OCI-LY7 (cell line): ENCODE measurements at regions not wholly inside any gene's neighbourhood (a gene's known extent, or its start where the extent isn't known, plus 50 kb on each side); places are given as distances from the start of the nearest gene placed in this dataset.

Experiments
- BruUV-seq: library from RNA; stranded (reverse); fragments of 400-500 nt; replicated peaks from 2 replicates; lab custom pipeline; 2021; lab: Mats Ljungman, UMichigan
- CTCF ChIA-PET: fragments of 300-600 bp; sonication (Branson Sonifier 250); formaldehyde crosslinking; loops from one replicate; lab custom pipeline; 2022; ENCODE audit warnings: antibody characterized with exemption; ENCODE audit not compliant: unreplicated experiment; lab: Charles Lee
- POLR2A ChIA-PET: fragments of 300-600 bp; sonication (Branson Sonifier 250); formaldehyde crosslinking; loops from one replicate; lab custom pipeline; 2022; ENCODE audit warnings: antibody characterized with exemption; lab: Charles Lee
- DNase-seq: peaks from one replicate; pipeline ENCODE4 v3.0.0-alpha.2; 2015; ENCODE audit warnings: low spot score
- H2AFZ ChIP-seq: fragments of 200-600 bp; sonication (generic), shearing (Covaris generic); 2 replicates; pipeline ENCODE4 v1.6.1; 2014; ENCODE audit warnings: mild to moderate bottlenecking, antibody characterized with exemption, low read length, moderate library complexity
- H3K27ac ChIP-seq: fragments of 200-600 bp; sonication (generic); 2 replicates; pipeline ENCODE4 v1.5.1; 2014; ENCODE audit warnings: mixed run types, low read depth, mild to moderate bottlenecking, moderate library complexity, low read length, inconsistent platforms; ENCODE audit not compliant: poor library complexity, severe bottlenecking
- H3K36me3 ChIP-seq: fragments of 200-600 bp; sonication (generic); 2 replicates; pipeline ENCODE4 v1.6.1; 2014; ENCODE audit warnings: mild to moderate bottlenecking, antibody characterized with exemption, low read length, moderate library complexity, mixed read lengths; ENCODE audit not compliant: insufficient read depth
- H3K4me1 ChIP-seq: fragments of 200-600 bp; sonication (generic); 2 replicates; pipeline ENCODE4 v1.5.1; 2014; ENCODE audit warnings: mild to moderate bottlenecking, low read length; ENCODE audit not compliant: insufficient read depth, poor library complexity, severe bottlenecking
- H3K4me2 ChIP-seq: fragments of 200-600 bp; sonication (generic); 2 replicates; pipeline ENCODE4 v1.6.1; 2014; ENCODE audit warnings: mild to moderate bottlenecking, low read length
- H3K4me3 ChIP-seq: fragments of 200-600 bp; sonication (generic); 2 replicates; pipeline ENCODE4 v1.5.1; 2014; ENCODE audit warnings: mild to moderate bottlenecking, low read depth, low read length; ENCODE audit not compliant: poor library complexity, severe bottlenecking
- H3K79me2 ChIP-seq: fragments of 200-600 bp; sonication (generic); 2 replicates; pipeline ENCODE4 v1.6.1; 2016; ENCODE audit warnings: low read depth, mild to moderate bottlenecking, low read length, moderate library complexity, mixed read lengths; ENCODE audit not compliant: insufficient read depth
- H3K9me2 ChIP-seq: fragments of 200-600 bp; sonication (generic); 2 replicates; pipeline ENCODE4 v1.6.1; 2016; ENCODE audit warnings: mild to moderate bottlenecking, low read length, mixed read lengths; ENCODE audit not compliant: insufficient read depth
- H3K9me3 ChIP-seq: fragments of 200-600 bp; sonication (generic); 2 replicates; pipeline ENCODE4 v1.6.1; 2014; ENCODE audit warnings: mild to moderate bottlenecking, mixed run types, low read length, mixed read lengths
- H4K20me1 ChIP-seq: fragments of 200-600 bp; sonication (generic); 2 replicates; pipeline ENCODE4 v1.6.1; 2014; ENCODE audit warnings: mild to moderate bottlenecking, antibody characterized with exemption, low read length, moderate library complexity, mixed read lengths; ENCODE audit not compliant: insufficient read depth
- EZH2phosphoT487 ChIP-seq: fragments of 200-600 bp; sonication (generic); IDR thresholded peaks from 2 replicates; pipeline ENCODE4 v1.6.1; 2018; ENCODE audit warnings: low read depth, borderline replicate concordance, mild to moderate bottlenecking, mixed run types, antibody characterized with exemption, low read length, moderate library complexity, mixed read lengths
- intact Hi-C: fragments of 100-400 bp; cut with micrococcal nuclease; formaldehyde crosslinking; loops from one replicate; pipeline ENCODE4 v1.10.0; 2022; ENCODE audit not compliant: unreplicated experiment
- TF ChIP-seq, protein P1 (sequence below): fragments of 200-600 bp; sonication (generic); conservative IDR thresholded peaks from 2 replicates; pipeline ENCODE4 v1.5.1; 2014; ENCODE audit warnings: mild to moderate bottlenecking, antibody characterized with exemption, low read length, moderate library complexity, mixed read lengths

DNA sequence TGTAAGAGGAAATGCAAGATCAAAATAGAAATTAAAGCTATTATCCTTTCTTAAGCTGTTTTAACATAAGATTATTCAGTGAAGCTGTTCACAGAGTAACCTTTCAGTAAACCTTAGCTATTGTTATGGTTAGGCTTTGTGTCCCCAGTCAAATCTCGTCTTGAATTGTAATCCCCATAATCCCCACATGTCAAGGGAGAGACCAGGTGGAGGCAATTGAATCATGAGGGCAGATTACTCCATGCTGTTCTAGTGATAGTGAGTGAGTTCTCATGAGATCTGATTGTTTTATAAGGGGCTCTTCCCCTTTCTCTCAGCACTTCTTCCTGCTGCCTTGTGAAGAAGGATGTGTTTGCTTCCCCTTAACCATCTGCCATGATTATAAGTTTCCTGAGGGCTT, 424.4 kb downstream of the DSEL start:
- DNase-seq, result no peak
- no peak overlapping the region for H3K4me2 ChIP-seq
- H3K4me1 ChIP-seq, result no peaks in the 10 kb centered on the region
- BruUV-seq, result no TSS peak
- intact Hi-C loops, result no loop called here
- no peaks in the 10 kb centered on the region for H3K9me3 ChIP-seq
- no peaks in the 10 kb centered on the region for H4K20me1 ChIP-seq
- CTCF ChIA-PET, result no interaction called here
- POLR2A ChIA-PET, result no interaction called here
- H3K4me3 ChIP-seq, result no peak overlapping the region
- no peak overlapping the region for H3K27ac ChIP-seq
- no peaks in the 10 kb centered on the region for H3K9me2 ChIP-seq
- H3K36me3 ChIP-seq, result no peaks in the 10 kb centered on the region
- TF ChIP-seq, protein P1, sequence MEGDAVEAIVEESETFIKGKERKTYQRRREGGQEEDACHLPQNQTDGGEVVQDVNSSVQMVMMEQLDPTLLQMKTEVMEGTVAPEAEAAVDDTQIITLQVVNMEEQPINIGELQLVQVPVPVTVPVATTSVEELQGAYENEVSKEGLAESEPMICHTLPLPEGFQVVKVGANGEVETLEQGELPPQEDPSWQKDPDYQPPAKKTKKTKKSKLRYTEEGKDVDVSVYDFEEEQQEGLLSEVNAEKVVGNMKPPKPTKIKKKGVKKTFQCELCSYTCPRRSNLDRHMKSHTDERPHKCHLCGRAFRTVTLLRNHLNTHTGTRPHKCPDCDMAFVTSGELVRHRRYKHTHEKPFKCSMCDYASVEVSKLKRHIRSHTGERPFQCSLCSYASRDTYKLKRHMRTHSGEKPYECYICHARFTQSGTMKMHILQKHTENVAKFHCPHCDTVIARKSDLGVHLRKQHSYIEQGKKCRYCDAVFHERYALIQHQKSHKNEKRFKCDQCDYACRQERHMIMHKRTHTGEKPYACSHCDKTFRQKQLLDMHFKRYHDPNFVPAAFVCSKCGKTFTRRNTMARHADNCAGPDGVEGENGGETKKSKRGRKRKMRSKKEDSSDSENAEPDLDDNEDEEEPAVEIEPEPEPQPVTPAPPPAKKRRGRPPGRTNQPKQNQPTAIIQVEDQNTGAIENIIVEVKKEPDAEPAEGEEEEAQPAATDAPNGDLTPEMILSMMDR, result no peak
- TF ChIP-seq EZH2phosphoT487, result no peak
- no peaks in the 10 kb centered on the region for H3K79me2 ChIP-seq
- no peak overlapping the region for H2AFZ ChIP-seq

DNA sequence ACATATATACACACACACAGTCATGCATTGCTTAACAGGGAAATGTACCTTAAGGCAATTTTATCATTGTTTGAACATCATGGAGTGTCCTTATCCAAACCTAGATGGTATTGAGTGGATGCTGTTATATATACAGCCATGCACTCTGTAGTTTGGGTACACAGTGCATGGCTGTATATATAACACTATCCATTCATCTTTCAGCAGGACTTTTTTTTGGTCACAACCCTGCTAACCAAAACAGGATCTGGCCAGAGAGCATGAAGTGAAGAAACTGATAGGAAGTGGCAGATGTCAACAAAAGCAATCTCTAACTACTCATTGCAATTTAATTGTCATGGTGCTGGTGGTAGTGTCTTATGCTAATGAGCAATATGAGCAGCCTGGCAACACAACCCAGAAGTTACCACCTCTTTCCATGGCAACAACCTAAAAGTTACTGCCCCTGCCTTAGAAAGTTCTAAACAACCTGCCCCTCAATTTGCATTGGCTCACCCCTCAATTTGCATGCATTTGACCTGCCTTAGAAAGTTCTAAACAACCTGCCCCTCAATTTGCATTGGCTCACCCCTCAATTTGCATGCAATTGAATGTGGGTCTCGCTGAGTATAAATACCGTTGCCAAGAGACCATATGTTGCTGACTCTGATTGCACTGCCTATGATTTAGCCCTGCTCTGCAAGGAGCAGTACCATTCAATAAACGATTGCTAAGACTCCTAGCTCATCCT, 434.9 kb downstream of the DSEL start:
- Histone ChIP-seq H3K4me2 (no peak overlapping the region), H3K36me3 (no peaks in the 10 kb centered on the region), H3K27ac (no peak overlapping the region), H3K4me1 (no peaks in the 10 kb centered on the region), H3K9me2 (no peaks in the 10 kb centered on the region), H3K79me2 (no peaks in the 10 kb centered on the region), H3K4me3 (no peak overlapping the region), H4K20me1 (no peaks in the 10 kb centered on the region), H3K9me3 (no peaks in the 10 kb centered on the region), H2AFZ (no peak overlapping the region)
- CTCF ChIA-PET, result no interaction called here
- TF ChIP-seq, protein P1, result no peak
- no peak for TF ChIP-seq EZH2phosphoT487
- POLR2A ChIA-PET, result no interaction called here
- no TSS peak for BruUV-seq
- DNase-seq, result no peak
- intact Hi-C loops, result no loop called here

DNA sequence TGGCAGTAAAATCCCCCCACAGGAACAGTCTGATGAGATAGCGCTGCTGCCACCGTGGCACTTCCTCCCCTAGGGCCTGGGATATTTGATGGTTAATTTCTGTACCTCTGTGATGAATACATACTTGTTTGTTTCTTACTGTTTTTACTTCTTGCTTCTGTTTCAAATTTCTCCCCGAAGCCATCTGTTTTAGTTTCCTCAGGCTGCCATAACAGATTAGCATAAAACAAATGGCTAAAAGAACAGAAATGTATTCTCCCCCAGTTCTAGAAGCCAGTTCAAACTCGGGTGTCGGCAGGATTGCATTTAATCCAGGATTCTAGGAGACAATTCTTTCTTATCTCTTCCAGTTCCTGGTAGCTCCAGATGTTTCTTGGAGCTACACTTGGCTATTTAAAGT, 435.9 kb downstream of the DSEL start:
- no peak overlapping the region for H2AFZ ChIP-seq
- H3K9me2 ChIP-seq, result no peaks in the 10 kb centered on the region
- H3K4me3 ChIP-seq, result no peak overlapping the region
- POLR2A ChIA-PET, result no interaction called here
- H3K9me3 ChIP-seq, result no peaks in the 10 kb centered on the region
- no peak overlapping the region for H3K4me2 ChIP-seq
- no peak for DNase-seq
- no peak overlapping the region for H3K27ac ChIP-seq
- no peak for TF ChIP-seq EZH2phosphoT487
- TF ChIP-seq, protein P1, result no peak
- no peaks in the 10 kb centered on the region for H3K79me2 ChIP-seq
- intact Hi-C loops, result no loop called here
- no peaks in the 10 kb centered on the region for H4K20me1 ChIP-seq
- H3K36me3 ChIP-seq, result no peaks in the 10 kb centered on the region
- BruUV-seq, result no TSS peak
- no peaks in the 10 kb centered on the region for H3K4me1 ChIP-seq
- CTCF ChIA-PET, result no interaction called here
